OCI-LY1 (cell line): ENCODE measurements at regions not wholly inside any gene's neighbourhood (a gene's known extent, or its start where the extent isn't known, plus 50 kb on each side); places are given as distances from the start of the nearest gene placed in this dataset.

ENCODE experiments used
- EZH2 ChIP-seq: fragments of 200-600 bp; sonication (generic), shearing (Covaris generic); IDR thresholded peaks from 2 replicates; pipeline ENCODE4 v1.8.0; 2017; ENCODE audit warnings: borderline replicate concordance, mixed run types, mild to moderate bottlenecking, antibody characterized with exemption, low read length, moderate library complexity, mixed read lengths
- TF ChIP-seq, protein P1 (sequence below): fragments of 200-600 bp; sonication (generic), shearing (Covaris generic); IDR thresholded peaks from 2 replicates; pipeline ENCODE4 v1.5.1; 2017; ENCODE audit warnings: mild to moderate bottlenecking, antibody characterized with exemption, low read length, moderate library complexity, mixed read lengths

- TF ChIP-seq, protein P1, sequence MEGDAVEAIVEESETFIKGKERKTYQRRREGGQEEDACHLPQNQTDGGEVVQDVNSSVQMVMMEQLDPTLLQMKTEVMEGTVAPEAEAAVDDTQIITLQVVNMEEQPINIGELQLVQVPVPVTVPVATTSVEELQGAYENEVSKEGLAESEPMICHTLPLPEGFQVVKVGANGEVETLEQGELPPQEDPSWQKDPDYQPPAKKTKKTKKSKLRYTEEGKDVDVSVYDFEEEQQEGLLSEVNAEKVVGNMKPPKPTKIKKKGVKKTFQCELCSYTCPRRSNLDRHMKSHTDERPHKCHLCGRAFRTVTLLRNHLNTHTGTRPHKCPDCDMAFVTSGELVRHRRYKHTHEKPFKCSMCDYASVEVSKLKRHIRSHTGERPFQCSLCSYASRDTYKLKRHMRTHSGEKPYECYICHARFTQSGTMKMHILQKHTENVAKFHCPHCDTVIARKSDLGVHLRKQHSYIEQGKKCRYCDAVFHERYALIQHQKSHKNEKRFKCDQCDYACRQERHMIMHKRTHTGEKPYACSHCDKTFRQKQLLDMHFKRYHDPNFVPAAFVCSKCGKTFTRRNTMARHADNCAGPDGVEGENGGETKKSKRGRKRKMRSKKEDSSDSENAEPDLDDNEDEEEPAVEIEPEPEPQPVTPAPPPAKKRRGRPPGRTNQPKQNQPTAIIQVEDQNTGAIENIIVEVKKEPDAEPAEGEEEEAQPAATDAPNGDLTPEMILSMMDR = no peak
- no peak for TF ChIP-seq EZH2
Measured at GRCh38 chr13:111437417-111437816, 117.0 kb downstream of the TEX29 start.
